GM12878 (cell line): ENCODE measurements at regions not wholly inside any gene's neighbourhood (a gene's known extent, or its start where the extent isn't known, plus 50 kb on each side); places are given as distances from the start of the nearest gene placed in this dataset.

Experiments used
- CEBPB ChIP-seq, 2 experiments: fragments of 150-350 bp in 1 of 2; IDR thresholded peaks; 2 replicates each; pipeline ENCODE4 v1.6.1; 2012 to 2014; ENCODE audit warnings: low read depth in 2 of 2, low read length in 2 of 2, borderline replicate concordance in 1 of 2, inconsistent platforms in 1 of 2
- CTCF ChIP-seq, 3 experiments: IDR thresholded peaks in 2 of 3; conservative IDR thresholded peaks in 1 of 3; 2 replicates each; pipeline ENCODE4 v1.5.1; 2011; ENCODE audit warnings: low read depth in 3 of 3, low read length in 3 of 3, mild to moderate bottlenecking in 3 of 3, control low read depth in 2 of 3, moderate library complexity in 2 of 3, inconsistent platforms in 1 of 3, mixed read lengths in 1 of 3; ENCODE audit not compliant: control insufficient read depth in 2 of 3, insufficient read depth in 1 of 3; ENCODE audit errors: extremely low read depth in 1 of 3
- EP300 ChIP-seq, 2 experiments: fragments of 150-350 bp in 1 of 2; IDR thresholded peaks; 2 replicates each; pipeline ENCODE4 v1.6.1; 2011 to 2012; ENCODE audit warnings: low read depth in 2 of 2, low read length in 2 of 2, borderline replicate concordance in 1 of 2, improper control_type of control experiment in 1 of 2, inconsistent platforms in 1 of 2; ENCODE audit not compliant: control insufficient read depth in 1 of 2
- ETV6 ChIP-seq, 2 experiments: fragments of 450-650 bp in 1 of 2; IDR thresholded peaks in 1 of 2; conservative IDR thresholded peaks in 1 of 2; 2 replicates each; pipeline ENCODE4 v1.6.1; 2014; ENCODE audit warnings: antibody characterized with exemption in 1 of 2, borderline replicate concordance in 1 of 2, low read depth in 1 of 2, mild to moderate bottlenecking in 1 of 2, moderate library complexity in 1 of 2
- JUND ChIP-seq: IDR thresholded peaks from 2 replicates; pipeline ENCODE4 v1.6.1; 2012; ENCODE audit warnings: low read depth, mild to moderate bottlenecking, low read length, improper control_type of control experiment, moderate library complexity
- MAX ChIP-seq: IDR thresholded peaks from 2 replicates; pipeline ENCODE4 v1.6.1; 2012; ENCODE audit warnings: low read depth, low read length, improper control_type of control experiment
- MYC ChIP-seq: IDR thresholded peaks from 2 replicates; pipeline ENCODE4 v1.6.1; 2011; ENCODE audit warnings: mild to moderate bottlenecking, low read length, moderate library complexity, inconsistent platforms; ENCODE audit not compliant: insufficient read depth, insufficient replicate concordance, insufficient read length, severe bottlenecking
- NR2C2 ChIP-seq: IDR thresholded peaks from 2 replicates; pipeline ENCODE4 v1.6.1; 2011; ENCODE audit warnings: borderline replicate concordance, low read depth; ENCODE audit not compliant: control insufficient read depth, insufficient read length
- POLR2AphosphoS5 ChIP-seq: IDR thresholded peaks from 2 replicates; pipeline ENCODE4 v1.6.1; 2011; ENCODE audit warnings: mild to moderate bottlenecking, low read length, inconsistent platforms
- SIN3A ChIP-seq: IDR thresholded peaks from 2 replicates; pipeline ENCODE4 v1.6.1; 2012; ENCODE audit warnings: low read depth, low read length, improper control_type of control experiment
- SP1 ChIP-seq: IDR thresholded peaks from one replicate; pipeline ENCODE4 v1.6.1; 2011; ENCODE audit warnings: low read depth, low read length

- TF ChIP-seq CTCF (IDR thresholded peaks at IDR 0.05 in 2 of 3, conservative IDR thresholded peaks at IDR 0.05 in 1 of 3; ENCODE audit: control insufficient read depth in 2 of 3, extremely low read depth in 1 of 3, insufficient read depth in 1 of 3, low read depth in 3 of 3, low read length in 3 of 3) = no peak
- no peak for TF ChIP-seq MAX
- no peak for TF ChIP-seq JUND
- no peak for TF ChIP-seq SIN3A
- no peak for TF ChIP-seq EP300 (IDR thresholded peaks at IDR 0.05; ENCODE audit: borderline replicate concordance in 1 of 2, control insufficient read depth in 1 of 2, low read depth in 2 of 2, low read length in 2 of 2)
- TF ChIP-seq CEBPB (IDR thresholded peaks at IDR 0.05; ENCODE audit: borderline replicate concordance in 1 of 2, low read depth in 2 of 2, low read length in 2 of 2) = no peak
- TF ChIP-seq POLR2AphosphoS5 = no peak
- no peak for TF ChIP-seq MYC
- TF ChIP-seq NR2C2 = no peak
- no peak for TF ChIP-seq SP1
- TF ChIP-seq ETV6 (conservative IDR thresholded peaks at IDR 0.05 in 1 of 2, IDR thresholded peaks at IDR 0.05 in 1 of 2; ENCODE audit: borderline replicate concordance in 1 of 2, low read depth in 1 of 2) = no peak
Measured at GRCh38 chr16:52383119-52383518, 163.8 kb downstream of the TOX3 start.
